ENCODE measurements at regions not wholly inside any gene's neighbourhood (a gene's known extent, or its start where the extent isn't known, plus 50 kb on each side); places are given as distances from the start of the nearest gene placed in this dataset.
A peak's percentile ranks its signal among the peaks of the same experiment; 100 is the strongest.

GRCh38 chr4:156442912-156443311 is 489.2 kb upstream of the CTSO start:
- TF ChIP-seq Cebpa-rat (IDR thresholded peaks at IDR 0.05), result no peak
- H3K36me3 ChIP-seq, result no peaks in the 10 kb centered on the region
- H3K4me3 ChIP-seq, result no peak overlapping the region
- no peak overlapping the region for H3K27ac ChIP-seq
- no peaks in the 10 kb centered on the region for H3K4me1 ChIP-seq
- H3K4me2 ChIP-seq, result no peak overlapping the region
- no peaks in the 10 kb centered on the region for H4K20me1 ChIP-seq
- no peaks in the 10 kb centered on the region for H3K9me3 ChIP-seq
- H3K9ac ChIP-seq, result no peak overlapping the region
- H3K27me3 ChIP-seq, result no peaks in the 10 kb centered on the region

- Histone ChIP-seq H3K27me3 (no peaks in the 10 kb centered on the region), H4K20me1 (no peaks in the 10 kb centered on the region), H3K4me1 (no peaks in the 10 kb centered on the region), H3K4me3 (no peak overlapping the region), H3K9ac (no peak overlapping the region), H3K4me2 (no peak overlapping the region), H3K9me3 (no peaks in the 10 kb centered on the region), H3K36me3 (no peaks in the 10 kb centered on the region), H3K27ac (no peak overlapping the region)
- TF ChIP-seq Cebpa-rat (IDR thresholded peaks at IDR 0.05), result no peak
Observed at GRCh38 chr4:156439576-156440200, 486.0 kb upstream of the CTSO start.

GRCh38 chr4:156437666-156438065 is 484.0 kb upstream of the CTSO start:
- no peaks in the 10 kb centered on the region for H4K20me1 ChIP-seq
- no peak for TF ChIP-seq Cebpa-rat (IDR thresholded peaks at IDR 0.05)
- H3K27ac ChIP-seq, result no peak overlapping the region
- no peaks in the 10 kb centered on the region for H3K4me1 ChIP-seq
- H3K9me3 ChIP-seq, result no peaks in the 10 kb centered on the region
- H3K36me3 ChIP-seq, result no peaks in the 10 kb centered on the region
- no peak overlapping the region for H3K4me3 ChIP-seq
- H3K4me2 ChIP-seq, result no peak overlapping the region
- H3K27me3 ChIP-seq, result no peaks in the 10 kb centered on the region
- H3K9ac ChIP-seq, result no peak overlapping the region

- no peak overlapping the region for H3K4me2 ChIP-seq
- H4K20me1 ChIP-seq, result no peaks in the 10 kb centered on the region
- no peaks in the 10 kb centered on the region for H3K36me3 ChIP-seq
- no peak overlapping the region for H3K9ac ChIP-seq
- TF ChIP-seq Cebpa-rat (IDR thresholded peaks at IDR 0.05), result peak; percentile 66; the same call in 1 of the 2 replicates
- peaks cover 6% of the 10 kb centered on the region; the same call in 1 of the 2 replicates for H3K9me3 ChIP-seq
- H3K4me3 ChIP-seq, result no peak overlapping the region
- H3K27me3 ChIP-seq, result no peaks in the 10 kb centered on the region
- no peaks in the 10 kb centered on the region for H3K4me1 ChIP-seq
- no peak overlapping the region for H3K27ac ChIP-seq
Observed at GRCh38 chr4:156422576-156422975, 468.9 kb upstream of the CTSO start.

GRCh38 chr4:156420623-156421022 is 467.0 kb upstream of the CTSO start:
- H3K36me3 ChIP-seq, result no peaks in the 10 kb centered on the region
- no peak overlapping the region for H3K4me2 ChIP-seq
- TF ChIP-seq Cebpa-rat (IDR thresholded peaks at IDR 0.05), result no peak
- H3K27ac ChIP-seq, result no peak overlapping the region
- no peaks in the 10 kb centered on the region for H4K20me1 ChIP-seq
- H3K9ac ChIP-seq, result no peak overlapping the region
- H3K9me3 ChIP-seq, result peaks cover 6% of the 10 kb centered on the region; the same call in 1 of the 2 replicates
- no peak overlapping the region for H3K4me3 ChIP-seq
- no peaks in the 10 kb centered on the region for H3K27me3 ChIP-seq
- no peaks in the 10 kb centered on the region for H3K4me1 ChIP-seq

- no peaks in the 10 kb centered on the region for H3K4me1 ChIP-seq
- H3K9me3 ChIP-seq, result peaks cover 6% of the 10 kb centered on the region; the same call in 1 of the 2 replicates
- no peak overlapping the region for H3K27ac ChIP-seq
- no peak overlapping the region for H3K9ac ChIP-seq
- H3K27me3 ChIP-seq, result no peaks in the 10 kb centered on the region
- H3K4me3 ChIP-seq, result no peak overlapping the region
- peak; percentile 45; the same call in 1 of the 2 replicates for TF ChIP-seq Cebpa-rat (IDR thresholded peaks at IDR 0.05)
- no peak overlapping the region for H3K4me2 ChIP-seq
- H4K20me1 ChIP-seq, result no peaks in the 10 kb centered on the region
- no peaks in the 10 kb centered on the region for H3K36me3 ChIP-seq
Observed at GRCh38 chr4:156419080-156419685, 465.5 kb upstream of the CTSO start.

GRCh38 chr4:156414406-156414805 is 460.7 kb upstream of the CTSO start:
- no peaks in the 10 kb centered on the region for H4K20me1 ChIP-seq
- H3K27ac ChIP-seq, result no peak overlapping the region
- H3K4me2 ChIP-seq, result no peak overlapping the region
- no peak overlapping the region for H3K9ac ChIP-seq
- peaks cover 6% of the 10 kb centered on the region; the same call in 1 of the 2 replicates for H3K9me3 ChIP-seq
- H3K27me3 ChIP-seq, result no peaks in the 10 kb centered on the region
- H3K4me1 ChIP-seq, result no peaks in the 10 kb centered on the region
- no peak overlapping the region for H3K4me3 ChIP-seq
- no peaks in the 10 kb centered on the region for H3K36me3 ChIP-seq
- TF ChIP-seq Cebpa-rat (IDR thresholded peaks at IDR 0.05), result no peak

GRCh38 chr4:156413239-156414135 is 459.8 kb upstream of the CTSO start:
- H3K27ac ChIP-seq, result no peak overlapping the region
- no peaks in the 10 kb centered on the region for H3K4me1 ChIP-seq
- no peaks in the 10 kb centered on the region for H4K20me1 ChIP-seq
- no peak overlapping the region for H3K4me2 ChIP-seq
- H3K27me3 ChIP-seq, result no peaks in the 10 kb centered on the region
- H3K4me3 ChIP-seq, result no peak overlapping the region
- no peak for TF ChIP-seq Cebpa-rat (IDR thresholded peaks at IDR 0.05)
- H3K36me3 ChIP-seq, result no peaks in the 10 kb centered on the region
- H3K9me3 ChIP-seq, result peaks cover 6% of the 10 kb centered on the region; the same call in 1 of the 2 replicates
- H3K9ac ChIP-seq, result no peak overlapping the region

GRCh38 chr4:156411531-156411930 is 457.9 kb upstream of the CTSO start:
- no peak for TF ChIP-seq Cebpa-rat (IDR thresholded peaks at IDR 0.05)
- Histone ChIP-seq H3K27me3 (no peaks in the 10 kb centered on the region), H3K27ac (no peak overlapping the region), H3K4me2 (no peak overlapping the region), H4K20me1 (no peaks in the 10 kb centered on the region), H3K9ac (no peak overlapping the region), H3K36me3 (no peaks in the 10 kb centered on the region), H3K4me3 (no peak overlapping the region), H3K4me1 (no peaks in the 10 kb centered on the region), H3K9me3 (no peaks in the 10 kb centered on the region)

- Histone ChIP-seq H3K4me1 (no peaks in the 10 kb centered on the region), H3K27ac (no peak overlapping the region), H4K20me1 (no peaks in the 10 kb centered on the region), H3K27me3 (no peaks in the 10 kb centered on the region), H3K36me3 (no peaks in the 10 kb centered on the region), H3K4me2 (no peak overlapping the region), H3K9me3 (no peaks in the 10 kb centered on the region), H3K9ac (no peak overlapping the region), H3K4me3 (no peak overlapping the region)
- no peak for TF ChIP-seq Cebpa-rat (IDR thresholded peaks at IDR 0.05)
Observed at GRCh38 chr4:156408749-156409148, 455.1 kb upstream of the CTSO start.

All from BLaER1 (cell line).